Right cardiac atrium (tissue), 5 donors: ENCODE measurements at regions not wholly inside any gene's neighbourhood (a gene's known extent, or its start where the extent isn't known, plus 50 kb on each side); places are given as distances from the start of the nearest gene placed in this dataset.
A peak's percentile ranks its signal among the peaks of the same experiment; 100 is the strongest.

ENCODE experiments used
- ATAC-seq, 2 donors: fragments of 200-7000 bp; cut with Tn5 transposase; one replicate each; pipeline versions ENCODE4 v1.8.0 to v1.9.1; 2020; ENCODE audit warnings: moderate library complexity in 2 of 2, mild to moderate bottlenecking in 1 of 2
- DNase-seq, 3 donors: peaks; one replicate each; pipeline ENCODE4 v3.0.0-alpha.2; 2020
- H3K27ac ChIP-seq: one replicate; pipeline ENCODE4 v1.5.1; 2013; ENCODE audit warnings: mild to moderate bottlenecking, low read length, control low read depth, moderate library complexity
- H3K27me3 ChIP-seq: one replicate; pipeline ENCODE4 v1.6.1; 2013; ENCODE audit not compliant: control insufficient read depth, insufficient read depth
- H3K4me1 ChIP-seq: one replicate; pipeline ENCODE4 v1.6.1; 2013; ENCODE audit warnings: low read length; ENCODE audit not compliant: control insufficient read depth, insufficient read depth
- H3K4me3 ChIP-seq: one replicate; pipeline ENCODE4 v1.5.1; 2013; ENCODE audit warnings: low read length, control low read depth
- H3K9me3 ChIP-seq: one replicate; pipeline ENCODE4 v1.6.1; 2013; ENCODE audit warnings: low read length; ENCODE audit not compliant: control insufficient read depth
- WGBS: extraction: QIAGEN DNeasy Blood & Tissue Kit; methylation state at CpG from one replicate; pipeline ENCODE4 v1.1.7; 2013; 5-methylcytosine and 5-hydroxymethylcytosine counted together
- intact Hi-C, 4 donors: fragments of 100-400 bp; cut with DNase I; formaldehyde crosslinking; loops; one replicate each; pipeline versions ENCODE4 v1.11.0 to v1.14.0; 2022 to 2023
- donor health status: healthy with polysubstance abuse.
- donor health status: DM: no; HTN: yes; CAD: no.
- donor health status: DM: no; HTN: no; CAD: no.
- donor health status: DM: no; HTN: yes; CAD: no; lungs with severe emphysema.
- donor health status: DM: yes; HTN: yes; CAD: no.

DNA sequence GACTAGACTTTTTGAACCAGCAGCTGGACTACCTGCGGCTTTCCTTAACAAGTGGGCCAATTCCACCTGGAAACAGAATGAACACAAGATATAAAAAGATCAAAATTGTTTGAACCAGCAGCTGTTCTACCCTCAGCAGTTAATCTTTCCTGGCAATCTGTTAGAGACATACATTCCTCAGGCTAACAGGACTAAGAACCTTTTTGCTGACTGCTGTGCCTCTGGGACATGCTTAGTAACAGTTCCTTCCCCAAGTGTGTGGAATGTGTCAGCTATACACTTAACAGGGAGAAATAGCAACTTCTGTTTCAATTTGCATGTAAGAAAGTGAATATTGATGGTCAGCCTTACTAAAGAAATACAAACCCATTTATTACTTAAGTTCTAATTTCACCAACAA, 554.4 kb downstream of the ARAP2 start:
- H3K9me3 ChIP-seq: no peaks in the 10 kb centered on the region
- H3K27me3 ChIP-seq: no peaks in the 10 kb centered on the region
- ATAC-seq (no peak), DNase-seq (no peak)
- H3K4me1 ChIP-seq: no peaks in the 10 kb centered on the region
- intact Hi-C loops: no loop called here
- H3K27ac ChIP-seq: no peak overlapping the region
- no peak overlapping the region for H3K4me3 ChIP-seq
- WGBS: 82% methylated on average over 1 of the region's 1 CpG

DNA sequence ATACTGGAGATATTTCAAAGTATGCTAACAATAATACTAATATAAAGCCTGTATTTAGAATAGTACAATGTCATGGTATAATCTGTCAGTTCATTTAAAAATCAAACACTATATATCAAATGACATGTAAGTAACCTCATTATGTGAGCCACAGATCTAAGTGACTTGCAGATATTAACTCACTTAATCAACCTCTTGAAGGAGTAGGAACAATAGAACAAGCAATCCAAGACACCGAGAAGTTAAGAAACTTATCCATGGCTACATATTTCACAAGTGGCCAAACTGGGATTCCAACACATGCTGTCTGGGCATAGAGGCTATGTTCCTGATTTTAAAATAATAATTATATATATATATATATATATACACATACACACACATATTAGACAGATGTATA, 554.0 kb downstream of the ARAP2 start:
- H3K27ac ChIP-seq: no peak overlapping the region
- intact Hi-C loops: no loop called here
- H3K27me3 ChIP-seq: no peaks in the 10 kb centered on the region
- ATAC-seq: no peak
- no peak for DNase-seq
- 74% methylated on average over 1 of the region's 1 CpG for WGBS
- H3K4me1 ChIP-seq: no peaks in the 10 kb centered on the region
- H3K4me3 ChIP-seq: no peak overlapping the region
- H3K9me3 ChIP-seq: no peaks in the 10 kb centered on the region

DNA sequence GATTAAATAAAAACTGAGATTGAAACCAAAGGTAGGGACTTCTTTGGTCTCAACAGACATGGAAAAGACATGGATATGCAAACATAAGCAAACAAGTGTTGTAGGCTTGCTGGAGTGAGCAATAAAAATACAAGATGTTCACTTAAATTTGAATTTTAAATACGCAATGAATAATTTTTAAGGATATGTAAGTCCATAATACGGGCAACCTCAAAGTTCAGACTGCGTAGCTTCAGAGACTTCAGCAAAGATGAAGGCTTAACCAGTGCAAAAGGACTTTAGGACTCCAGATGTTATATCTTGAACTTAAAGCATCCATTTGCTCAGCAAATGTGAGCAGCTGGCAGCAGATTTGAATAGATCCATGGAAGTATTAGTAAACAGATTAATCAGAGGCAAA, 549.3 kb downstream of the ARAP2 start:
- H3K4me1 ChIP-seq: no peaks in the 10 kb centered on the region
- ATAC-seq: no peak
- H3K27me3 ChIP-seq: no peaks in the 10 kb centered on the region
- no peaks in the 10 kb centered on the region for H3K9me3 ChIP-seq
- WGBS: 82% methylated on average over 3 of the region's 3 CpGs
- no peak for DNase-seq
- intact Hi-C loops: no loop called here
- H3K4me3 ChIP-seq: no peak overlapping the region
- H3K27ac ChIP-seq: no peak overlapping the region

DNA sequence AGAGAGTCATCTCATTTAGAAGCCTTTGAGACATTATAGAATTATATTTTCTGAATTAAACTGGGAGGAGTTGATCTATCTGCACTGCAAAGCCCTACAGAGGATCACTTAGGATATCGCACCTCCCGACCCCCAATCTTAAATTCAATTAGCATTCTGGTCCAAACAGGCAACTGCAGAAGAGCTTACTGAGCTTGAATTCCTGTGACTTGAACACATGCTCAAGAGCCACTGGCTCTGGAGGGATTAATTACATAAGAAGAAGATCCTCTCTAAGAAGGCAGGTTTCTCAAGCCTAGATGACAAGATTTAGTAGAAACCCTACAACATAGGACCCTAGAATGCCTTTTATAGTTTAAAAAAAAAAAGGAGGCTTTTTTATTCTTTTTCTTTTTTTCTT, 548.9 kb downstream of the ARAP2 start:
- Histone ChIP-seq H3K9me3 (no peaks in the 10 kb centered on the region), H3K4me3 (no peak overlapping the region), H3K27me3 (no peaks in the 10 kb centered on the region), H3K27ac (no peak overlapping the region), H3K4me1 (no peaks in the 10 kb centered on the region)
- DNase-seq (no peak), ATAC-seq (no peak)
- WGBS: 86% methylated on average over 2 of the region's 2 CpGs
- intact Hi-C loops: no loop called here

DNA sequence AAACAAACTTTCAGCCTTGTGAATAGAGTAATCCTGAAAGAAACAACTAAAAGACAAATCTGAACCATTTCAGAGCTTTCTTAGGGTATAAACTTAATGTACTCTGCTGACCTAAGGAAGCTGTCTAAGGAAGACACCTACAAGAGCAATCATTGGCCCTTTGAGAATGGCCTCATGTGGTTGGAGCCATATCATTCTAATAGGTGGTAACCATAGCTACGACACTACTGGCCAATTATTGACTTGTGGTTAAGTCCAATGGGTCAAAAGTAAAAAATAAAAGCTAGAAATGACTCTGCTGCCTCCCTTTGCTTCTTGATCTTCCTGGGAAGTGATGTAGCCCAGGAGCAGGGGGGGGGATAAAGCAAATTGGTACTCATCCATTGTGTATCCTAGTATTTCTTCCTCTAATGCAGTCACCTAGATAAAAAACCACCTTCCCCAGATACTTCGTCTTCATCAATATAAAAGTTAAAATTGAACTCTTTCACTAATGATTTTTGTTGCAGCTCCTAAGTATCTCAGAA, 547.0 kb downstream of the ARAP2 start:
- ATAC-seq (no peak), DNase-seq (no peak)
- Histone ChIP-seq H3K4me1 (no peaks in the 10 kb centered on the region), H3K27me3 (no peaks in the 10 kb centered on the region), H3K4me3 (no peak overlapping the region), H3K27ac (no peak overlapping the region), H3K9me3 (no peaks in the 10 kb centered on the region)
- intact Hi-C loops: no loop called here
- 90% methylated on average over 2 of the region's 2 CpGs for WGBS

DNA sequence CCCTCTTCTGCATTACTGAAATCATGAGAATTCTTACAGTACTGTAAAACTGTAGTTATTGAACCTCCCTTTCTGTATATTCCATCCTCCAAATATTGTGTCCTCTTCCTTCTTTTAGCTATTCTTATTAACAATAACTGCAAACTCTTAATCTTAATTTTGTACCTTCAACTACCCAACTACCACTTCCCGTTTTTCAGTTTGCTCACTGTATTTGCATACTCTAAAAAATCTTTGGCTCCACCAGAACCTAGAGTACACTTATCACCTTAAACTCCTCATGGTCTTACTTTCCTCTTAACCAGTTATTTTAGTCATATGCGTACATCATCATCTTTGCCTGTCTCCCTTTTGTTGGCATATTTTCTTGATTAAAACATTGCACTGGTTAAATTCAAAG, 543.7 kb downstream of the ARAP2 start:
- no peak for ATAC-seq

DNA sequence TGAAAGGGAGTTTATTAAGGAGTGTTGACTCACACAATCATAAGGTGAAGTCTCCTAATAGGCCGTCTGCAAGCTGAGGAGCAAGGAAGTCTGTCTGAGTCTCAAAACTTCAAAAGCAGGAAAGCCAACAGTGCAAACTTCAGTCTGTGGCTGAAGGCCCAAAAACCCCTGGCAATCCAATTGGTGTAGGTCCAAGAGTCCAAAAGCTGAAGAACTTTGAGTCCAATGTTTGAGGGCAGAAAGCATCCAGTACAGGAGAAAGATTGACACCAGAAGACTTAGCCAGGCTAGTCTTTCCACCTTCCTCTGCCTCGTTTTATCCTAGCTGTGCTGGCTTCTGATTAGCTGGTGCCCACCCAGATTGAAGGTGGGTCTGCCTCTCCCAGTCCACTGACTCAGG, 535.2 kb downstream of the ARAP2 start:
- ATAC-seq (no peak), DNase-seq (no peak)
- Histone ChIP-seq H3K9me3 (peaks cover 3% of the 10 kb centered on the region), H3K4me1 (no peaks in the 10 kb centered on the region), H3K27ac (no peak overlapping the region), H3K27me3 (no peaks in the 10 kb centered on the region), H3K4me3 (no peak overlapping the region)
- WGBS: 66% methylated on average over 2 of the region's 2 CpGs
- intact Hi-C loops: no loop called here

More for the DNA sequence above, 543.7 kb downstream of the ARAP2 start:
- intact Hi-C loops: no loop called here
- Histone ChIP-seq H3K9me3 (no peaks in the 10 kb centered on the region), H3K4me1 (no peaks in the 10 kb centered on the region), H3K27ac (no peak overlapping the region), H3K27me3 (no peaks in the 10 kb centered on the region), H3K4me3 (no peak overlapping the region)
- 86% methylated on average over 2 of the region's 2 CpGs for WGBS
- no peak for DNase-seq

DNA sequence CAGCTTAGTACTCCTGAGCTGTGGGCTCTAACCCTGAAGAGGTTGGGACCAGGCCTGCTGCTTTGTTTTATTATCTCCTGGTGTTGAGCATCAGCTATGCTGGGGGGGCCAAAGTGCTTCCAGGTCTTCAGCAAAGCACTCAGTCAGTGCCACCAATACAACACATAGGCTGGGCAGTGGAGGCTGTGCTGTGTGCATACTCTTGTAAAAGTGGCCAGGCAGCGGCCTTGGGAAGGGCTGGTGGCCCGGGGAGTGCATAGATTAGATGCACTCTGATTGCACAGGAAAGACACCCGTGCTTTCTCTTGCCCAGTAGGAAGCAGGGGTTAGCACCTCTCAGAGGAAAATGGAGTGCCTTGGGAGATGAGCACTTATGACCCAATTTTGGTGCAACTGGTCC, 534.0 kb downstream of the ARAP2 start:
- WGBS: 61% methylated on average over 3 of the region's 3 CpGs
- intact Hi-C loops: no loop called here
- Histone ChIP-seq H3K9me3 (peaks cover 3% of the 10 kb centered on the region), H3K27ac (no peak overlapping the region), H3K27me3 (no peaks in the 10 kb centered on the region), H3K4me1 (no peaks in the 10 kb centered on the region), H3K4me3 (no peak overlapping the region)
- ATAC-seq: no peak
- DNase-seq: peak in 1 of 3 donors; percentile 10

DNA sequence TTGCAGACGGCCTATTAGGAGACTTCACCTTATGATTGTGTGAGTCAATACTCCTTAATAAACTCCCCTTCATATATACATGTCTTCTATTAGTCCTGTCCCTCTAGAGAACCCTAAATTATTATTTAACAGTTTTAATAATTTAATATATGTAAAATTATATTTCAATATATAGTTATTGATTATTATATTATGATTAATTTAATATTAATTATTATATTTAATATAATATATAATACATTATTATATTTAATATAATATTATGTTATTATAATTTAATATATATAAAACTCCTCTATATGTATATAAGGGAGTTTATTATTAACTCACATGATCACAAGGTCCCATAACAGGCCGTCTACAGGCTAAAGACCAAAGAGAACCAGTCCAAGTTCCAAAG, 533.2 kb downstream of the ARAP2 start:
- DNase-seq (no peak), ATAC-seq (no peak)
- Histone ChIP-seq H3K27me3 (no peaks in the 10 kb centered on the region), H3K9me3 (peaks cover 3% of the 10 kb centered on the region), H3K4me3 (no peak overlapping the region), H3K27ac (no peak overlapping the region), H3K4me1 (no peaks in the 10 kb centered on the region)
- WGBS: 82% methylated on average over 2 of the region's 2 CpGs
- intact Hi-C loops: no loop called here

DNA sequence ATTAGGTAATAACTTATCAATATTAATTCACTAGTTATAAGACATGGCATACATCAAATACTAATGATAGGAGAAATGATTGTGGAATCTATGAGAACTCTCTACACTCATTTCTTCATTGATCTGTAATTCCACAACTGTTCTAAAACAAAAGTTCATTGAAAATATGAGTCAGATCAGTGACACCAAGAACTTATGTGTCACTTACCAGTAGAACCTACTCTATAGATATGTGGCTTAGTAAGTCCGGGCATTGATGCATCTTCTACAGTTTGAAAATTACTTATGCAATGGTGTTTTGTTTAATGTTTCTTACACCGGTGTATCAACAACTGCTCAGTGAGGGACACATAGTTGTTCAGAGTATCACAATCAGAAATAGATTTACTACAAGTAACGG, 520.3 kb downstream of the ARAP2 start:
- DNase-seq (no peak), ATAC-seq (no peak)
- H3K4me3 ChIP-seq: no peak overlapping the region
- no peaks in the 10 kb centered on the region for H3K4me1 ChIP-seq
- no peaks in the 10 kb centered on the region for H3K9me3 ChIP-seq
- intact Hi-C loops: no loop called here
- 89% methylated on average over 3 of the region's 3 CpGs for WGBS
- H3K27ac ChIP-seq: no peak overlapping the region
- no peaks in the 10 kb centered on the region for H3K27me3 ChIP-seq

DNA sequence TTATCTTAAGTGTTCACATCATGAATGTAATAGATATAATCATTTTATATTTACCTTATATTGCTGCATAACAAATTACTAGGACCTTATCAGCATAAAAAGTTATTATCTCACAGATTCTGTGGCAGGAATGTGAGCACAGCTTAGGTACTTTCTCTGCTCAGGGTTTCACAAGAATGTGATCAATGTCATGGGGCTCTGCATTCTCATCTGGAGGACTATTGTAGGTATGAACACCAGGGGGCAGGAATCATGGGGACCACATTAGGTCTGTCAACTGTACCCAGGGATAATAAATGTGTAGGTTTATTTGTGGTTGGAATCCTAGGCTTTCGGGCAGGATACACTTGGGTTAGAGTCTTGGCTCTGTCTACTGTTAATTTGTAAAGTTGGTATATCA, 519.2 kb downstream of the ARAP2 start:
- no peak overlapping the region for H3K27ac ChIP-seq
- H3K9me3 ChIP-seq: no peaks in the 10 kb centered on the region
- DNase-seq (no peak), ATAC-seq (no peak)
- H3K4me1 ChIP-seq: no peaks in the 10 kb centered on the region
- H3K27me3 ChIP-seq: no peaks in the 10 kb centered on the region
- no peak overlapping the region for H3K4me3 ChIP-seq
- intact Hi-C loops: no loop called here
- 83% methylated on average over 1 of the region's 1 CpG for WGBS

DNA sequence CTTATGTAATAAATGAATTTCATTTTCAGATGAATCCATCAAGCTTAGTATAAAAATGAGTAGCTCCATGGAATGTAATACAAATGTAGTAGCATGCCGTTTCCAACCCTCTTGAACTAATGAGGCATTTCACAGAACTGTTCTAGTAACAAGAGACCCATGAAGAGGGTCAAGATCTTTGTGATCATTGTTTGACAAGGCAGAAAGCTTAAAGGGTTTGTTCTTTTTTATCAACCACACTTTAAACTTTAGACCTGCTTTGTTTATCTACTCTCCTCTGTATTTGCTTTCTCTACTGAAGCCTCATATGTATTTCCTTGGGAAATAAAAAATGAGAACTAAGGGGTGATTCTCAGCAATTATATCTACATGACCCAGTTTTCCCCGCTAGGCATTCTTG, 513.9 kb downstream of the ARAP2 start:
- no peak overlapping the region for H3K4me3 ChIP-seq
- no peak for DNase-seq
- H3K27ac ChIP-seq: no peak overlapping the region
- no peaks in the 10 kb centered on the region for H3K27me3 ChIP-seq
- intact Hi-C loops: no loop called here
- no peaks in the 10 kb centered on the region for H3K4me1 ChIP-seq
- no peak for ATAC-seq
- 79% methylated on average over 2 of the region's 2 CpGs for WGBS
- no peaks in the 10 kb centered on the region for H3K9me3 ChIP-seq
